NCI-H2107 (cell line): ENCODE measurements at regions not wholly inside any gene's neighbourhood (a gene's known extent, or its start where the extent isn't known, plus 50 kb on each side); places are given as distances from the start of the nearest gene placed in this dataset.

Experiments
- DNase-seq: peaks from one replicate; lab custom pipeline; 2025; lab: John Stamatoyannopoulos, UW

GRCh38 chr5:133797167-133797566 lies 171.3 kb downstream of the C5orf15 start:
- no peak for DNase-seq

- DNase-seq, result no peak
Observed at GRCh38 chr5:133796186-133796585, 172.2 kb downstream of the C5orf15 start.

GRCh38 chr5:133794771-133795415 lies 173.5 kb downstream of the C5orf15 start:
- DNase-seq, result no peak

- no peak for DNase-seq
Observed at GRCh38 chr5:133793756-133794465, 174.5 kb downstream of the C5orf15 start.

GRCh38 chr5:133792655-133793054 lies 175.8 kb downstream of the C5orf15 start:
- no peak for DNase-seq

GRCh38 chr5:133792024-133792423 lies 176.4 kb downstream of the C5orf15 start:
- DNase-seq, result no peak

GRCh38 chr5:133790898-133791297 lies 177.5 kb downstream of the C5orf15 start:
- no peak for DNase-seq

- no peak for DNase-seq
Observed at GRCh38 chr5:133789428-133789827, 177.1 kb upstream of the FSTL4 start.

- no peak for DNase-seq
Observed at GRCh38 chr5:133788121-133788520, 175.8 kb upstream of the FSTL4 start.

GRCh38 chr5:133786420-133786819 lies 174.1 kb upstream of the FSTL4 start:
- DNase-seq, result no peak

- DNase-seq, result no peak
Observed at GRCh38 chr5:133785182-133785581, 172.8 kb upstream of the FSTL4 start.

GRCh38 chr5:133783481-133783880 lies 171.1 kb upstream of the FSTL4 start:
- DNase-seq, result no peak

- DNase-seq, result no peak
Observed at GRCh38 chr5:133782736-133783135, 170.4 kb upstream of the FSTL4 start.

- DNase-seq, result no peak
Observed at GRCh38 chr5:133781436-133782225, 169.3 kb upstream of the FSTL4 start.

GRCh38 chr5:133780619-133781280 lies 168.4 kb upstream of the FSTL4 start:
- no peak for DNase-seq

- DNase-seq, result no peak
Observed at GRCh38 chr5:133779828-133780475, 167.6 kb upstream of the FSTL4 start.

- no peak for DNase-seq
Observed at GRCh38 chr5:133778636-133779035, 166.3 kb upstream of the FSTL4 start.

- DNase-seq, result no peak
Observed at GRCh38 chr5:133777951-133778350, 165.6 kb upstream of the FSTL4 start.

GRCh38 chr5:133775584-133776304 lies 163.4 kb upstream of the FSTL4 start:
- no peak for DNase-seq

GRCh38 chr5:133773247-133774202 lies 161.2 kb upstream of the FSTL4 start:
- no peak for DNase-seq
